ENCODE measurements at regions not wholly inside any gene's neighbourhood (a gene's known extent, or its start where the extent isn't known, plus 50 kb on each side); places are given as distances from the start of the nearest gene placed in this dataset.
A peak's percentile ranks its signal among the peaks of the same experiment; 100 is the strongest.

GRCh38 chr3:71934520-71935270 is 149.7 kb upstream of the PROK2 start:
- Histone ChIP-seq H3K9me3 (ENCODE audit: low read depth) (no peaks in the 10 kb centered on the region), H4K20me1 (ENCODE audit: low read depth) (no peaks in the 10 kb centered on the region), H3K4me2 (no peak overlapping the region), H3K4me3 (no peak overlapping the region), H2AFZ (replicated peaks) (no peak overlapping the region), H3K4me1 (peaks cover 4% of the 10 kb centered on the region), H3K36me3 (no peaks in the 10 kb centered on the region), H3K9ac (no peak overlapping the region), H3K27ac (no peak overlapping the region), H3K79me2 (ENCODE audit: low read depth) (no peaks in the 10 kb centered on the region), H3K27me3 (no peaks in the 10 kb centered on the region), H3F3A (ENCODE audit: low read depth) (no peaks in the 10 kb centered on the region)
- H3K4me1 Mint-ChIP-seq, result peaks cover 13% of the 10 kb centered on the region
- no peak overlapping the region for H3K27ac Mint-ChIP-seq
- no peak overlapping the region for H3K4me3 Mint-ChIP-seq
- no peak for TF ChIP-seq EZH2 (IDR thresholded peaks at IDR 0.05)
- no peak for TF ChIP-seq CTCF (IDR thresholded peaks at IDR 0.05)
- no peak for TF ChIP-seq EZH2phosphoT487 (IDR thresholded peaks at IDR 0.05)
- no peaks in the 10 kb centered on the region for H3K9me3 Mint-ChIP-seq
- H3K36me3 Mint-ChIP-seq, result no peaks in the 10 kb centered on the region
- peaks cover 14% of the 10 kb centered on the region for H3K27me3 Mint-ChIP-seq (ENCODE audit: insufficient read depth, low read depth)
- DNase-seq (ENCODE audit: low spot score), result no peak

GRCh38 chr3:71931922-71932321 is 147.0 kb upstream of the PROK2 start:
- Histone ChIP-seq H3K79me2 (ENCODE audit: low read depth) (no peaks in the 10 kb centered on the region), H3K4me3 (no peak overlapping the region), H3K4me1 (peaks cover 4% of the 10 kb centered on the region), H4K20me1 (ENCODE audit: low read depth) (no peaks in the 10 kb centered on the region), H3K9me3 (ENCODE audit: low read depth) (no peaks in the 10 kb centered on the region), H3K4me2 (no peak overlapping the region), H2AFZ (replicated peaks) (no peak overlapping the region), H3K9ac (no peak overlapping the region), H3K27ac (no peak overlapping the region), H3K27me3 (no peaks in the 10 kb centered on the region), H3K36me3 (no peaks in the 10 kb centered on the region), H3F3A (ENCODE audit: low read depth) (no peaks in the 10 kb centered on the region)
- Mint-ChIP-seq H3K4me3 (no peak overlapping the region), H3K36me3 (no peaks in the 10 kb centered on the region), H3K27me3 (ENCODE audit: insufficient read depth, low read depth) (peaks cover 11% of the 10 kb centered on the region), H3K27ac (no peak overlapping the region), H3K4me1 (peaks cover 15% of the 10 kb centered on the region), H3K9me3 (no peaks in the 10 kb centered on the region)
- TF ChIP-seq EZH2phosphoT487 (IDR thresholded peaks at IDR 0.05) (no peak), EZH2 (IDR thresholded peaks at IDR 0.05) (no peak), CTCF (IDR thresholded peaks at IDR 0.05) (no peak)
- DNase-seq (ENCODE audit: low spot score), result no peak

- H3K27me3 Mint-ChIP-seq (ENCODE audit: insufficient read depth, low read depth), result peaks cover 8% of the 10 kb centered on the region
- Histone ChIP-seq H3K27me3 (no peaks in the 10 kb centered on the region), H3F3A (ENCODE audit: low read depth) (no peaks in the 10 kb centered on the region), H3K9me3 (ENCODE audit: low read depth) (no peaks in the 10 kb centered on the region), H3K4me1 (peaks cover 7% of the 10 kb centered on the region), H3K79me2 (ENCODE audit: low read depth) (no peaks in the 10 kb centered on the region), H3K4me2 (no peak overlapping the region), H2AFZ (replicated peaks) (no peak overlapping the region), H4K20me1 (ENCODE audit: low read depth) (no peaks in the 10 kb centered on the region), H3K9ac (no peak overlapping the region), H3K4me3 (no peak overlapping the region), H3K36me3 (no peaks in the 10 kb centered on the region), H3K27ac (no peak overlapping the region)
- peak overlapping the region; percentile 38 for H3K27ac Mint-ChIP-seq
- TF ChIP-seq EZH2phosphoT487 (IDR thresholded peaks at IDR 0.05), result no peak
- TF ChIP-seq CTCF (IDR thresholded peaks at IDR 0.05), result peak; percentile 67
- H3K4me1 Mint-ChIP-seq, result peaks cover 19% of the 10 kb centered on the region
- no peak overlapping the region for H3K4me3 Mint-ChIP-seq
- no peaks in the 10 kb centered on the region for H3K36me3 Mint-ChIP-seq
- H3K9me3 Mint-ChIP-seq, result no peaks in the 10 kb centered on the region
- DNase-seq (ENCODE audit: low spot score), result peak; percentile 69
Observed at GRCh38 chr3:71930056-71930991, 145.4 kb upstream of the PROK2 start.
